Neutrophil (primary cell): ENCODE measurements at regions not wholly inside any gene's neighbourhood (a gene's known extent, or its start where the extent isn't known, plus 50 kb on each side); places are given as distances from the start of the nearest gene placed in this dataset.

Experiments
- H3K27ac ChIP-seq: fragments of 200-600 bp; sonication (generic); 2 replicates; pipeline ENCODE4 v1.5.1; 2016; ENCODE audit warnings: mild to moderate bottlenecking, moderate library complexity
- H3K27me3 ChIP-seq: fragments of 200-600 bp; sonication (generic); 2 replicates; pipeline ENCODE4 v1.6.0; 2016; ENCODE audit warnings: mild to moderate bottlenecking
- H3K36me3 ChIP-seq: fragments of 200-600 bp; sonication (generic); 2 replicates; pipeline ENCODE4 v1.5.1; 2017
- H3K4me1 ChIP-seq, 2 experiments: fragments of 200-600 bp in 1 of 2; sonication (generic) in 1 of 2; 1 replicate in 1 of 2; 2 replicates in 1 of 2; pipeline versions ENCODE4 v1.5.1 to v1.6.1; 2013 to 2016; ENCODE audit warnings: low read depth in 1 of 2, low read length in 1 of 2, mild to moderate bottlenecking in 1 of 2, moderate library complexity in 1 of 2; ENCODE audit not compliant: control insufficient read depth in 1 of 2, insufficient read depth in 1 of 2
- H3K4me3 ChIP-seq, 2 experiments: fragments of 200-600 bp in 1 of 2; sonication (generic) in 1 of 2; 1 replicate in 1 of 2; 2 replicates in 1 of 2; pipeline ENCODE4 v1.5.1; 2013 to 2016; ENCODE audit warnings: low read depth in 1 of 2, low read length in 1 of 2, mild to moderate bottlenecking in 1 of 2, moderate library complexity in 1 of 2
- H3K9me3 ChIP-seq: fragments of 200-600 bp; sonication (generic); 2 replicates; pipeline ENCODE4 v1.5.1; 2016
- TF ChIP-seq, protein P1 (sequence below): fragments of 200-600 bp; sonication (generic); IDR thresholded peaks from 2 replicates; pipeline ENCODE4 v1.5.1; 2016; ENCODE audit warnings: antibody characterized with exemption

DNA sequence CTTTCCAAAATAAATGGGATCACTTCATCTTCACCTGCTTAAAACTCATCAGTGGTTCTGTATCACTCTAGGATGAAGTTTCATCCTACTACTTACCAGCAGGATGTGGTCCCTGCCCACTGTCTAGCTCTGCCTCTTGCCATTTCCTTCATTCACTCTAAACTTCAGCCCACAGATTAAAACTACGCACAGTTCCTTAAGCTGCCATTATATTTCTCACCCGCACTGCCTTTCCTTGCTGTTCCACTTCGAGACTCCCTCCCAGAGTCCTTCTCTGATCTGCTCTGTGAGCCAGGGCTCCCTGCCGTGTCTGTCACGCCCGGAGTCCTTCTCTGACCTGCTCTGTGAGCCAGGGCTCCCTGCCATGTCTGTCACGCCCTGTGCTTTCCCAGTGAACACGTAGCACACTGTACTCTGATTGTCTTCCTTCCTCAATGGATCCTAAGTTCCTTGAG lies 52.0 kb upstream of the NPAS1 start:
- no peaks in the 10 kb centered on the region for H3K9me3 ChIP-seq
- TF ChIP-seq, protein P1, sequence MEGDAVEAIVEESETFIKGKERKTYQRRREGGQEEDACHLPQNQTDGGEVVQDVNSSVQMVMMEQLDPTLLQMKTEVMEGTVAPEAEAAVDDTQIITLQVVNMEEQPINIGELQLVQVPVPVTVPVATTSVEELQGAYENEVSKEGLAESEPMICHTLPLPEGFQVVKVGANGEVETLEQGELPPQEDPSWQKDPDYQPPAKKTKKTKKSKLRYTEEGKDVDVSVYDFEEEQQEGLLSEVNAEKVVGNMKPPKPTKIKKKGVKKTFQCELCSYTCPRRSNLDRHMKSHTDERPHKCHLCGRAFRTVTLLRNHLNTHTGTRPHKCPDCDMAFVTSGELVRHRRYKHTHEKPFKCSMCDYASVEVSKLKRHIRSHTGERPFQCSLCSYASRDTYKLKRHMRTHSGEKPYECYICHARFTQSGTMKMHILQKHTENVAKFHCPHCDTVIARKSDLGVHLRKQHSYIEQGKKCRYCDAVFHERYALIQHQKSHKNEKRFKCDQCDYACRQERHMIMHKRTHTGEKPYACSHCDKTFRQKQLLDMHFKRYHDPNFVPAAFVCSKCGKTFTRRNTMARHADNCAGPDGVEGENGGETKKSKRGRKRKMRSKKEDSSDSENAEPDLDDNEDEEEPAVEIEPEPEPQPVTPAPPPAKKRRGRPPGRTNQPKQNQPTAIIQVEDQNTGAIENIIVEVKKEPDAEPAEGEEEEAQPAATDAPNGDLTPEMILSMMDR, result no peak
- no peak overlapping the region for H3K27ac ChIP-seq
- H3K4me3 ChIP-seq, result no peak overlapping the region
- H3K4me1 ChIP-seq, result no peaks in the 10 kb centered on the region
- H3K27me3 ChIP-seq, result no peaks in the 10 kb centered on the region
- H3K36me3 ChIP-seq, result peaks cover 12% of the 10 kb centered on the region
